NCI-H82 (cell line): ENCODE measurements at regions not wholly inside any gene's neighbourhood (a gene's known extent, or its start where the extent isn't known, plus 50 kb on each side); places are given as distances from the start of the nearest gene placed in this dataset.
"Not testable (repeated sequence)": the region's sequence is repeated elsewhere in the genome, so short reads cannot be mapped to it uniquely, and the experiment has no call there.

ENCODE experiments used
- DNase-seq: peaks from one replicate; lab custom pipeline; 2025; lab: John Stamatoyannopoulos, UW

DNA sequence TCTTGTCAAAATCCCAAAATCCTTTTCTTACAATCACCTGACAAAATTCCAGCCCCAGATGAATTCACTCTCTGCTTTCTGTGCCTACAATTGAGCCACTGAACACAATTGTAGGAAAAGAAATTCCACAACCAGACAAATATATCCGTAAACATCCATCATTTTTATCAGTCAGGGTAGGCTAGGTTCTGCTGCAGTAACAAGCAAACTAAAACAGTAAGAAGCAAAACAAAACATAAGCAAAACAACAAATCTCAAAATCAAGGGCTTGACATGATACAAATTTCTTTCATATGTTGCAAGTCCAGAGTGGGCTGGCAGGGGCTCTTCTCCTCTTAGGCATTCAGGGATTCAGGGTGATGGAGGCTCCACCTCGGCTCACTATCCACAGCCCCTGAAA lies 114.2 kb upstream of the MAN2A1 start:
- no peak for DNase-seq

DNA sequence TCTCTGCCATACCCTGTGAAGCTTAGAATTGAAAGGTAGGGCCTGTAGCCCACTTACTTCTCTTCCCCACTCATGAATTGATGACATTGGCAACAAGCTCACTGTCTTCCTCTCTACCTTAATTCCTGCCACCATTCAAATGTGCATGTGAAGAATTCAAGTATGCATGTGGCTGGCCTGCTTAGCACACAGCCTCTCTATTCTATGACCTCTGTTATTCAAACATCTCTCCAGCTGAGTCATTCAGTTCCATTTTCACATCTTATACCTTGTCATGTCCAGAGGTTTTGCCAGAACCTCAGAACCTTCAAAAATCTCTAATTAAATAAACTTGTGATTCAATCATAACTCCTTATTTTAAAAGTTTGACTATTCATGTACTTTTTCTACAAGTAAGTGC lies 114.7 kb upstream of the MAN2A1 start:
- DNase-seq: no peak

DNA sequence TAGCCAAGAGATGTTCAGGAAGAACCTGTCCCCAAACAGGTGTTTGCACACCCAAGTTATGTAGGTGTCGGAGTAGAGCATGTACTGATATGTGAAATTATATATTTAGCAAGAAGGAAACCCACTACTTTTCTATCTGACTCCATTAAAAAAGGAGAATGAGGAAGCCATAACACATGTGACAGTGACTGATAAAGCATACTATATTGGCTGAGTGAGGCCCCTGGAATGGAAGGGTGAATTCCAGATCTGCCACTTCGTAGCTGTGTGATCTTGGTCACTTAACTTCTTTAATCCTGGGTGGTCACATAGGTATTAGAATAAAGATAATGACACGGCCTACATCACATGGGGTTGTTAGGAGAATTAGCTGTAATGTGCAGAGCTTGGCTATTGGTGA lies 116.0 kb upstream of the MAN2A1 start:
- no peak for DNase-seq

DNA sequence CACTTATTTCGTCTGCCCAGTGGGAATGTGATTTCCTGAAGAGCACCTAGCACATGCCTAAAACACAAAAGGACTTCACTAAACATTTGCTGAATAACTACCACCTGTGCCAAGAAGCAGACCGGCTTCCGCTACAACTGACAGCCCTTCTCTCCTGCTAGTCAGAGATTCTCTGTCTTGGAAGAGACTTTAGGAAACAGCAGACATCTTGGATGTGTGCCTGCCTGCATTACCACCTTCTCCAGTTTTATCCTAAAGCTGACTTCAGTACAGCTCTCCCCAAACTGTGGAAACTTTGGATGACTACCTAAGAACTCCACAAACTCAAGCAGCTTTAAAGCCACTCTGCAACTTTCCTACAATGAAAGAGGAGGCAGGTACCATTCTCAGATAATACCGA lies 116.5 kb upstream of the MAN2A1 start:
- DNase-seq: no peak

DNA sequence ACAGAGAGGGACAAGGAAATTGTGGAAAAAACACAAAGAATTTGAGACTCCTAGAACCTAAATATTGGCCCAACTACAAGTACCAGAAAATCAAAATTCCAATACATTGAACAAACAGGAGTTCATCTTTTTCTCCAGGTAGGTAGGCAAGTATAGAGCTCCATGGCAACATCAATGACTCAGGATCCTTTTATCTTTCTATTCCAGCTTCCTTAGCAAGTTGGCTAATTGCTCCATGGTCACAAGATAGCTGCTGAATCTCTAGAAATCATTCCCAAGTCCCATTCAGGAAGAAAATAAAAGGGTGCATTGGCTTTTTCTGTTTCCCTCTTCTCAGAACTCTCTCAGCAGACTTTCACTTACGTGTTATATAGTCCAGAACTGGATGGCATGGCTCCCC lies 117.9 kb upstream of the MAN2A1 start:
- DNase-seq: no peak

DNA sequence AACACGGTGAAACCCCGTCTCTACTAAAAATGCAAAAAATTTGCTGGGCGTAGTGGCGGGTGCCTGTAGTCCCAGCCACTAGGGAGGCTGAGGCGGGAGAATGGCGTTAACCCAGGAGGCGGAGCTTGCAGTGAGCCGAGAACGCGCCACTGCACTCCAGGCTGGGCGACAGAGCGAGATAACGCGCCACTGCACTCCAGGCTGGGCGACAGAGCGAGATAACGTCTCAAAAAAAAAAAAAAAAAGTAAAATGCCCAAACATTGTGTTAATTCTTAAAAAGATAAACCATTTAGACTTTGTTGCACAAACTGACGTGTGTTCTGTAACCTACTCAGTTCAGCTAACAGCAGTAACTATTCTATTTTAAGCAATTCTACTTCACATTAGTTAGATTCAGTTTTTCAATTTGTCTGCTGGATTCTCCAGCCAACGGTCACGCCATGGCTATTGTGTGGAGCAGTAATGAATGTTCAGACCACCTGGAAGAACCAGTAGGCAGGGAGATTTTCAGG lies 119.3 kb upstream of the MAN2A1 start:
- DNase-seq: no peak

DNA sequence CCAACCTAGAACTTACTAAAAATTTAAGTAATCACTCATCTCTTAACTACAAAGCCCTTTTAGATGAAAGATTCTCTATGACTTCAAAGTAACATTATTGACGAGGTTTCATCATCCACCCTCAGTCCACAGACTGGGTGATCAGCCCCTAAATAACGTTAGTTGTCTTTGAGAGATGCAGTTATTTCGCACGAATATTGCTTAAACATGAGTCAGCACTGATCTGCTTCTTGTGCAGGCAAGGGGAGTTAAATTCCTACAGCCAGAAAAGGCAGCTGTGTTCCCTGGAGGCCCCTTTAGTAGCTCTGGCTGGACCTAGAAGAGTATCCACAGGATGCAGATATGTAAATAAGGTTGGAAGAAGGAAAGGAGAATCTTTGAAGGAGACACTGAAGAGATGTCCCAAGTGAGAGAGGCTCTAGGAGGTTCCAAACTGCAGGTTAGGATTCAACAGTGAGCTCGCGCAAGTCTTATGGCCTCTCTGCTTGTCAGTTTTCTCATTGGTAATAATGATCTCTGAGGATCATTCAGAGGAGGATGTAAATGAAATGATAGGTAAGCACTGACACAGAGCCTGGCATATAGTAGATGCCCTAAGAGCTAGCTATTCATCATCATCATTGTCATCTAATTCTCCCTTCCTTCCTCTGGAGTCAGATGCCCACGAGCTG lies 122.2 kb upstream of the MAN2A1 start:
- DNase-seq: no peak

DNA sequence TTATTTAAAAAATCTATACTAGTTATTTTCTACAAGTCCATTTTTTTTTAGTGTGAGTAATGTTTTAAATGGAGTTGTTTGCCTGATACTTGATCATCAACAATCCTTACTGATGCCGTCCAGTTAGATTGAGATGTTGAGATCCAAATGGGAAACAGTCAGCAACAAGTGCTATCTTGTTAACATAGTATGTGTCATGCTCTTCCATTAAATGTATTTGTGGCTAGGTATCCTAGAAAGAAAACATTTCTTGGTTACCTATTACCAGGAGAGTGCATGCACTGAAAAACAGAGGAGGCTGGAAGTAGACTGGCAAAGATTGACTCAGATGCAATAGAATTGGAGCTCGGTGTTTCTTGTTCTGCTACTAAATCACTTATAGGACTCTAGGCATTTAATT lies 123.4 kb upstream of the MAN2A1 start:
- DNase-seq: no peak

DNA sequence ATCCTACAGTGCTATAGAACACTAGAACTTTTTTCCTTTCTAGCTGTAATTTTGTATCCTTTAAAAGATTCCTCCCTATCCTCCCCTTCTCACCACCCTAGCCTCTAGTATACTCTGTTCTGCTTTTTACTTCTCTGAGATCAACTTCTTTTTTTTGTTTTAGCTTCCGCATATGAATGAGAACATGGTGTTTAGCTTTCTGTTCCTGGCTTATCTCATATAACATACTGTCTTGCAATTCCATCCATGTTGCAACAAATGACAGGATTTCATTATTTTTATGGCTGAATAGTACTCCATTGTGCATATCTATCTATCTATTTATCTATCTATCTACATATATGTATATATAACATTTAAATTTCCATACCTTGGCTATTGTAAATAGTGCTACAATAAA lies 126.0 kb upstream of the MAN2A1 start:
- DNase-seq: no peak

DNA sequence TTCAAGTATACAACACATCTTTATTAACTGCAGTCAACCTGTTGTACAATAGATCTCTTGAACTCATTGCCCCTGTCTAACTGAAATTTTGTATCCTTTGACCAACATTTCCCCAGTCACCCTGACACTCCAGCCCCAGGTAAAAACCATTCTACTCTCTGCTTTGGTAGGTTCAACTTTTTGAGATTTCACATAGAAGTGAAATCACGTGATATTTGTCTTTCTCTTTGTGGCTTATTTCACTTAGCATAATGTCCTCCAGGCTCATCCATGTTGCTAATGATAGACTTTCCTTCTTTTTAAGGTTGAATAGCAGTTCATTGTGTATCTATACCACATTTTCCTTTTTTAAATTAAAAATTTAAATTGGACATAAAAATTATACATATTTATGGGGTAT lies 126.5 kb upstream of the MAN2A1 start:
- no peak for DNase-seq

DNA sequence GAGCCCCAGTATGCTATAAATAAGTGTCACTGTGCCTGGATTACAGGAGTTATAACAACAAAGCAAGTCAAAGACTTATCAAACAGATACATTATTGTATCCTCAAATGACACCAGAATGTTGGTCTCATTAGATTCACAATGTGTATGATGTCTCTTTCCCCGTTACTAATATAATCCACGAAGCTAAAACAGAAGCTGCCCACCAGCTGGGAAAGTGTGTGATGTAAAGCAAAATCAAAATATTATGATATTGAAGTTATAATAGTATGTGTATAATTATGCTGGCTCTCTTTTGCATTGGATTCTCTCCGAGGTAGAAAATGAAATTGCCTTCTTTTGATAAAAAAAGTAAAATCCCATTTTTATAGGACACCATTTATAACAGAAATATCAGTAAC lies 127.3 kb upstream of the MAN2A1 start:
- no peak for DNase-seq

DNA sequence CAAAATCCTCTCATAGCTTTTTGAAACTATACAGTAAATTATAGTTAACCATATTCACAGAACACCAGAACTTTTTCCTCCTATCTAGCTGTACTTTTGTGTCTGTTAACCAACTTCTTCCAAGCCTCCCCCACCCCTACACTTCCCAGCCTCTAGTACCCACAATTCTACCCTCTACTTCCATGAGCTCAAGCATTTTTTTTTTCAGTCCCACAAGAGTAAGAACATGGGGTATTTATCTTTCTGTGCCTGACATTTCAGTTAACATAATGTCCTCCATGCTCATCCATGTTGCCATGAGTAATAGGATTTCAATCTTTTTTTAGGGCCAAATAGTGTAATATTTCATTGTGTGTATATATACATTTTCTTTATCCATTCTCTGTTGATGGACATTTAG lies 128.3 kb upstream of the MAN2A1 start:
- DNase-seq: no peak

DNA sequence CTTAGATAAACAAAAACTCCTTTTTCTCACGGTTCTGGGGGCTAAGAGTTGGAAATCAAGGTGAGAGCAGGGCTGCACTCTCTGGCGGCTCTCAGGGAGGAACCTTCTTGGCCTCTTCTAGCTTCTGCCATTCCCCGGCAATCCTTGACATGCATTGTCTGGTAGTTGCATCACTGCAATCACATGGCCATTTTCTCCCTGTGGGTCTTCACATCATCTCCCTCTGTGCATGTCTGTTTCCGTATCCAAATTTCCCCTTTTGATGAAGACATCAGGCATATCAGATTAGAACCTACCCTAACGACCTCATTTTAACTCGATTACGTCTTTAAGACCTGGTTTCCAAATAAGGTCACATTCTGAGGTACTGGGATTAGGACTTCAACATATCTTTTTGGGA lies 129.2 kb upstream of the MAN2A1 start:
- no peak for DNase-seq

DNA sequence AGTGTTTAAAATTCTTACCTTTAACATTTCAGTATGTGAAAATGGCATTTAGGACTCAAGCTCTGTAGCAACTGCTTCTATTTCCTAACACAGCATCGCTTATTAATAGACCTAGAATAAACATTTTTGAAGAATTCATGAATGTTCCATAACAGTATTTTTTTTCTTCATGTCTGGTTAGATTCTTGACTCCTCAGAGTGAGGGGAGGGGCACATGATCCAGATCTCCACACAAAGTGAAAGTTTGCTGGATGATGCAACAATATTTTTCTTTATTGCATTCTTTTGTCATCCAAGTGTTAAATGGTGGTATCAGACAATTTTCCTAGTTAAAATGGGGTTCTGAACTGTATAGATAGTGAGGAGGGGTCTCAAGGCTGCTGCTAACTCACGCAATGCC lies 130.8 kb upstream of the MAN2A1 start:
- DNase-seq: no peak

DNA sequence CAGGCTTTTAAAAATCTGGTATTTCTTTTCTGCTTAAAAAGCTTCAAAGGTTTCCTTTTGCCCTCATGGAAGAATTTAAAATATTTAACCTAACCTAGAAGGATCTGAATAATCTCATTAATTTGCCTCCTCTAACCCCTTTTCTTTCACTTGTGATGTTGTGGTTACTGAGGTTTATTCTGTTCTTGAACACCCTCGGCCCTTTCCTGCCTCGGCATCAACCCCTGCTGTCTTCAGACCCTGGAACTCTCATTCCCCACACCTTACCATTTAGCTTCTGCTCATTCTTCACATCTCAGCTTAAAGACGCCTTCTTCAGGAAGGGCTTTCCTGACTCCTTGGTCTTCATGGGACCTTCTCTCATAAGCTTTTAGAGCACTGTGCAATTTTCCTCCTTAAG lies 131.4 kb upstream of the MAN2A1 start:
- no peak for DNase-seq

DNA sequence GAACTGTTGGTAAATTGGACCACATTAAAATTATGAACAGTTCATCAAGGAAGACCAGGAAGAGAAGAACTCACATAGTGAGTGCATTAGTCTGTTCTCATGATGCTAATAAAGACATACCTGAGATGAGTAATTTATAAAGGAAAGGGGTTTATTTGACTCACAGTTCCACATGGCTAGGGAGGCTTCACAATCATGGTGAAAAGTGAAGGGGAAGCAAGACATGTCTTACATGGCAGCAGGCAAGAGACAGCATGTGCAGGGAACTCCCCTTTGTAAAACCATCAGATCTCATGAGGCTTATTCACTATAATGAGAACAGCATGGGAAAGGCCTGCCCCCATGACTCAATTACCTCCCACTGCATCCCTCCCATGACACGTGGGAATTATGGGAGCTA lies 135.9 kb upstream of the MAN2A1 start:
- DNase-seq: no peak

DNA sequence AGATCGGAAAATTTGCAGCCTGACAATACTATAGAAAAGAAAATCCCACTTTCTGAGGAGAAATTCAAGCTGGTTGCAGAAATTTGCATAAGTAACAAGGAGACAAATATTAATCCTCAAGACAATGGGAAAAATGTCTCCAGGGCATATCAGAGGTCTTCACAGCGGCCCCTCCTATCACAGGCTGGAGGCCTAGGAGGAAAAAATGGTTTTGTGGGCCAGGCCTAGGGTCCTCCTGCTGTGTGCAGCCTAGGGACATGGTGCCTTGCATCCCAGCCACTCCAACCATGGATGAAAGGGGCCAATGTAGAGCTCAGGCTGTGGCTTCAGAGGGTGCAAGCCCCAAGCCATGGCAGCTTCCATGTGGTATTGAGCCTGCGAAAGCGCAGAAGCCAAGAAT lies 138.5 kb upstream of the MAN2A1 start:
- DNase-seq: not testable (repeated sequence)

DNA sequence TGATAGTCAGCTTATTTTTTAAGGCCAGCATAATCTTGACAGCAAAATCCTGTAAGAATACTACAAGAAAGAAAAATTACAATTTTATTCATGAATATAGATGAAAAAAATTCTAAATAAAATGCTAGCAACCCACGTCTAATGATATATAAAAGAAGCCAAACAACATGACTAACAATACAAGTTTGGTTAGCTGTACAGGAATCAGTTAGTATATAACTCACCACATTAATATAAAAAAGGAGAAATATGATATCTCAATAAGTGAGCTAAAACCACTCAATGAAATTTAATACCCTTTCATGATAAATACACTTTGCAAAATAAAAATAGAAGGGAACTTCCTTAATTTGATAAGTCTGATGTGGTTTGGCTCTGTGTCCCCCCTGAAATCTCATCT lies 139.7 kb upstream of the MAN2A1 start:
- DNase-seq: no peak

DNA sequence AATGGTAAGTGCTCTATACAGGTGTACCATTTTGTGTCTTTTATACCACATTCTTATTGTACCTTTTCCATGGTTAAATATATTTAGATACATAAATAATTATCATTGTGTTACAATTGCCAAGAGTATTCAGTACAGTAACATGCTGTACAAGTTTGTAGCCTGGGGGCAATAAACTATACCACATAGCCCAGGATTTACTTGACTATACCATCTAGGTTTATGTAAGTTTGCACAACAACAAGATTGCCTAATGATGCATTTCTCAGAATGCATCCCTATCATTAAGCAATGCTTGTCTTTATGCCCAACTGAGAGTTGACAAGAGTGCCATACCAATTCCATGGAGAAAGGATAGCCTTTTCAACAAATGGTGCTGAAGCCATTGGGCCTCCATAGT lies 136.7 kb upstream of the PJA2 start:
- DNase-seq: no peak

DNA sequence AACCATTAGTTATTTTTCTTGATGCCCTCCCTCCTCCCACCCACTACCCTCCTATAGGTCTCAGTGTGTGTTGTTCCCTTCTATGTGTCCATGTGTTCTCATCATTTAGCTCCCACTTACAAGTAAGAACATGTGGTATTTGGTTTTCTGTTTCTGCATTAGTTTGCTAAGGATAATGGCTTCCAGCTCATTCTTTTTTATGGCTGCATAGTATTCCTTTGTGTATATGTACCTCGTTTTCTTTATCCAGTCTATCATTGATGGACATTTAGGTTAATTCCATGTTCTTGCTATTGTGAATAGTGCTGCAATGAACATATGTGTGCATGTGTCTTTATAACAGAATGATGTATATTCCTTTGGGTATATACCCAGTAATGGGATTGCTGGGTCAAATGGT lies 135.1 kb upstream of the PJA2 start:
- not testable (repeated sequence) for DNase-seq

DNA sequence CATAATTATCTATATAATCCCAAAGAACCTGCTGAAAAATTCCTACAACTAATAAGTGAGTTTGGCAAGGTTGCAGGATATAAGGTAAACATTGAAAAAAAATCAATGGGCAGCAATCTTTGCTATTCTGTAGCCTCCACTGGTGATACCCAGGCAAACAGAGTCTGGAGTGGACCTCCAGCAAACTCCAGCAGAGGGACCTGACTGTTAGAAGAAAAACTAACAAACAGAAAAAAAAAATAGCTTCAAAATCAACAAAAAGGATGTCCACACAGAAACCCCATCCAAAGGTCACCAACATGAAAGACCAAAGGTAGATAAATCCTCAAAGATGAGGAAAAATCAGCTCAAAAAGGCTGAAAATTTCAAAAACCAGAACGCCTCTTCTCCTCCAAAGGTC lies 128.9 kb upstream of the PJA2 start:
- DNase-seq: not testable (repeated sequence)

DNA sequence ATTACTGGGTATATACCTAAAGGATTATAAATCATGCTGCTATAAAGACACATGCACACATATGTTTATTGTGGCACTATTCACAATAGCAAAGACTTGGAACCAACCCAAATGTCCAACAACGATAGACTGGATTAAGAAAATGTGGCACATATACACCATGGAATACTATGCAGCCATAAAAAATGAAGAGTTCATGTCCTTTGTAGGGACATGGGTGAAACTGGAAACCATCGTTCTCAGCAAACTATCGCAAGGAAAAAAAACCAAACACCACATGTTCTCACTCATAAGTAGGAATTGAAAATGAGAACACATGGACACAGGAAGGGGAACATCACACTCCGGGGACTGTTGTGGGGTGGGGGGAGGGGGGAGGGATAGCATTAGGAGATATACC lies 125.3 kb upstream of the PJA2 start:
- DNase-seq: not testable (repeated sequence)

DNA sequence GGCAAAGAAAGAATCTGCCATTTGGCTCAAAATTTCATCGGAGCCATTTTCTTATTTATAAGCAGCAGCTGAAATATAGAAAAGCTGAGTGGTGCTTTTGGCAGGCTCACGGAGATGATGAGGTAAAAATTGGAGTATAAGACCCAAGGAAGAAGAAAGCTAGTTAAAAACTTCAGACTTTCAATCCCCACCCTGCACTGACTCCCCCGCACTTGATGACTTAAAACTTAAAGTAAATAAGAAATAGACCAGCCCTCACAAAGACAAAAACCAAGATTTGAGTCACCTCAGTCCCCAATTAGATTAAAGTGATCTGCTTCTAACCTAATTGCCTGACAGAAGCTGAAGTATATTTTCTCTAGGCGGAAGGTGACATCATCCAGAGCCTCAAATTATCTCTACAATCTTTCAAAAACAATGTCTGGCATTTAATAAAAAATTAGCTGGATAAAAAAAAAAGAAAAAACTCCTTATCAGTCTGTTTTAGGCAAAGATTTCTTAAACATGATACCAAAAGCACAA lies 124.0 kb upstream of the PJA2 start:
- DNase-seq: peak; percentile 65

DNA sequence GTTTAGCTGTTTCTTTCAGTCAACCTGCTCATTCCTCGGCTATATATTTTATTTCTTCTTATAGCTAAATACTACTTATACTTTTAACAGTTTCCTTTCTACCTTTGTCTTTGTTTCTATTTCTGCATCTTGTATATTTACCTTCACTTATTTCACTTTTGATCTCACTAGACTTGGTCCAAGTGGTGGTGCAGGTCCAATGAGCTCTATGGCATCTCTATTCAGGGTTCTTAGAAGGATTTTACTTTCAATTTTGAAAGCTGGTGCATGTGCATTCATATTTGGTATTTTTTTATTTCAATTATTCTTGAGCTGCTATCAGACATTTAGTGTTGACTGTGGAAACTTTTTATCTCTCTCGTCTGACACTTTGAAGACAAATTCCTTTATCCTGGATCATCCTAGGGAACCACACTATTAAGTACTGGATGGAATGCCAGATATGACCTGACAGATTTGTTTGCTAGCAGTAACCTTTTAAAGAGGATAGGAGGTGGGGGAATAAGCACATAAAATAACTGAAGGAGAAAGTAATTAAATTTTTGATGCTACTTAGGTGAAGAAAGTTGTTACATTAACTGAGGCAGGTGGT lies 123.1 kb upstream of the PJA2 start:
- DNase-seq: peak; percentile 5
